ENCODE measurements at regions not wholly inside any gene's neighbourhood (a gene's known extent, or its start where the extent isn't known, plus 50 kb on each side); places are given as distances from the start of the nearest gene placed in this dataset.

- peak; percentile 79 for DNase-seq (ENCODE audit: low read depth)
- TF ChIP-seq, protein P1, sequence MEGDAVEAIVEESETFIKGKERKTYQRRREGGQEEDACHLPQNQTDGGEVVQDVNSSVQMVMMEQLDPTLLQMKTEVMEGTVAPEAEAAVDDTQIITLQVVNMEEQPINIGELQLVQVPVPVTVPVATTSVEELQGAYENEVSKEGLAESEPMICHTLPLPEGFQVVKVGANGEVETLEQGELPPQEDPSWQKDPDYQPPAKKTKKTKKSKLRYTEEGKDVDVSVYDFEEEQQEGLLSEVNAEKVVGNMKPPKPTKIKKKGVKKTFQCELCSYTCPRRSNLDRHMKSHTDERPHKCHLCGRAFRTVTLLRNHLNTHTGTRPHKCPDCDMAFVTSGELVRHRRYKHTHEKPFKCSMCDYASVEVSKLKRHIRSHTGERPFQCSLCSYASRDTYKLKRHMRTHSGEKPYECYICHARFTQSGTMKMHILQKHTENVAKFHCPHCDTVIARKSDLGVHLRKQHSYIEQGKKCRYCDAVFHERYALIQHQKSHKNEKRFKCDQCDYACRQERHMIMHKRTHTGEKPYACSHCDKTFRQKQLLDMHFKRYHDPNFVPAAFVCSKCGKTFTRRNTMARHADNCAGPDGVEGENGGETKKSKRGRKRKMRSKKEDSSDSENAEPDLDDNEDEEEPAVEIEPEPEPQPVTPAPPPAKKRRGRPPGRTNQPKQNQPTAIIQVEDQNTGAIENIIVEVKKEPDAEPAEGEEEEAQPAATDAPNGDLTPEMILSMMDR (IDR thresholded peaks at IDR 0.05; ENCODE audit: insufficient read depth, low read depth, low read length, missing control alignments): no peak
- no peak overlapping the region for H3K4me3 ChIP-seq (ENCODE audit: low read length)
These were observed 116.6 kb downstream of the MRPL14 start for GRCh38 chr6:44010411-44011349.

- TF ChIP-seq, protein P1 (IDR thresholded peaks at IDR 0.05; ENCODE audit: insufficient read depth, low read depth, low read length, missing control alignments): no peak
- peak; percentile 38 for DNase-seq (ENCODE audit: low read depth)
- no peak overlapping the region for H3K4me3 ChIP-seq (ENCODE audit: low read length)
These were observed 117.6 kb downstream of the MRPL14 start for GRCh38 chr6:44009425-44010321.

DNA sequence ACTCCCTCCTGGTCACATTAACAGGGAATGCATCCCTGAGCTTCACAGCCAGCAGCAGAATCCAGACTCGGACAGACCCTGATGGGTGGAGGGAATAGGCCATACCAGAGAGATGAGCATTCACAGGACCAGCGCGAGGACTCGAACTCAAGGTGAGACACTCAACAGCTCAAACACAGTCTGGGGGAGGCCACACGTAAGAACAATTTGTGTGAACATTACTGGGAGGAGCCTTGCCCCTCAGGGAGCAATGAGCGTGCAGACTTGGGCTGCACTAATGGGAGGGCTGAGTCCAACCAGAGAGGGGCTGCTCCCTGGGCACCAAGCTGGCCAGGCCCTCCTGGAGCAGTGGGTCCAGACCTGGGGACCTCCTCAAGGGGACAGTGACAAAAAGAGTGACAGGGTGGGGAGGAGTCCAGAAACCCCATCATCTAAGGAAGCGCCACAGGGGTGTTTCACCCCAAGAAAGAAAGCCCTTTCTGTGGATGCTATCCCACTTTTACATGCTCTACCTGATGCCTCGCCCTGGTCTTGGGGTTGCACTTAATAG is 118.4 kb downstream of the MRPL14 start:
- TF ChIP-seq, protein P1 (IDR thresholded peaks at IDR 0.05; ENCODE audit: insufficient read depth, low read depth, low read length, missing control alignments): no peak
- DNase-seq (ENCODE audit: low read depth): no peak
- H3K4me3 ChIP-seq (ENCODE audit: low read length): no peak overlapping the region

DNA sequence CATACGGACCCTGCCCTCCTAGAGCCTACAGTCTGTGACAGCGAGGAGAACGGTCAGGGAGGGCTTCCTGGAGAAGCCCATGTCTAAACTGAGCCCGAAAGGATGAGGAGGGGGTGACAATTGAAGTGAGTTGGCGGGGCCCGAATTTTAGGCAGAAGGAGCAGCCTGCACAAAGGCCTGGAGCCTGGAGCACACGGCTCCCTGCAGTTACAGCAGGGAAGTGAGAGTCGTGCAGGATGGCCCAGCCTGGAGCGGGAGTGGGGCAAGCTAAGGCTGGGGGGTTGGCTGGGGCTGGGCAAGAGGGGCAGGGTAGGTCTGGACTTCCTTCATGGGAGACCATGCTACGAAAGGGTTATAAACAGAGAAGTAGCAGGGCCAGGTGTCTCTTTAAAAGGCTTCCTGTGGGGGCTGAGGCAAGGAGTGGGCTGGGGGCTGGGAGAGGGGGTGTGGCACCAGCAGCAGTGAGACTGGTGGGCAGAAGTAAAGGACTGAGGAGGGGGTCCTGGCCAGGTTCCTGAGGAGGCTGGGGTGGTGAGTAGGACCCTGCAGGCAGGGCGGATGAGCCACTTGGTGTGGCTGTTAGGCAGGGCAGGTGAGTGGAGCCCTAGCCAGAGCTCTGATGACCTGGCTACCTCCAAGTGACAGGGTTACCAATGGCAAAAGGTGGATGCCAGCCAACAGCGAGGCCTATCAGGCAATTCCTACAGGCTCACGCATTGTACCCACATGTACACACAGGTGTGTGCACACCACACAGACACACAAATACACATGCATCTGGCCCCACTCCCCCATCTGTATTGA is 119.2 kb downstream of the MRPL14 start:
- H3K4me3 ChIP-seq (ENCODE audit: low read length): no peak overlapping the region
- DNase-seq (ENCODE audit: low read depth): no peak
- TF ChIP-seq, protein P1 (IDR thresholded peaks at IDR 0.05; ENCODE audit: insufficient read depth, low read depth, low read length, missing control alignments): no peak

DNA sequence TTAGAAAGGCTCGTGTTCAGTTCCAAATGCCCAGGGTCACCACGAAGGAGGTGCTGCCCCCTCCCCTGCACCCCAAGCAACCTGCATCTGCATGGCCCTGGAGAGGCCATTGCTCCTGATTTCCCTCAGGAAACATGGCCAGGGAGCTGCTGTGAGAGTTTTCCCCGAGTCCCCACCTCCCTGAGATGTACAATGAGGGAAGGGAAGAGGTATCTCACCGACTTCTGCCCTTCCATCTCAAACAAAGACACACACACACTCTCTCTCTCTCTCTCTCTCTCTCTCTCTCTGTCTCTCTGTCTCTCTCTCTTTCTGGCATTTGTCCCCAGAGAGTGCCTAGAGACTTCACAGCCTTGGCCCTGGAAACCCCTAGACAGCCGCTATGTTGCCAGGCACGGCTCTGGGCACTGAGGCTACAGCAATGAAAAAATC is 120.4 kb downstream of the MRPL14 start:
- DNase-seq (ENCODE audit: low read depth): no peak
- TF ChIP-seq, protein P1 (IDR thresholded peaks at IDR 0.05; ENCODE audit: insufficient read depth, low read depth, low read length, missing control alignments): no peak

More for the DNA sequence above, 120.4 kb downstream of the MRPL14 start:
- H3K4me3 ChIP-seq (ENCODE audit: low read length): no peak overlapping the region

Measured in epithelial cell of esophagus (primary cell).